ENCODE measurements at regions not wholly inside any gene's neighbourhood (a gene's known extent, or its start where the extent isn't known, plus 50 kb on each side); places are given as distances from the start of the nearest gene placed in this dataset.

DNA sequence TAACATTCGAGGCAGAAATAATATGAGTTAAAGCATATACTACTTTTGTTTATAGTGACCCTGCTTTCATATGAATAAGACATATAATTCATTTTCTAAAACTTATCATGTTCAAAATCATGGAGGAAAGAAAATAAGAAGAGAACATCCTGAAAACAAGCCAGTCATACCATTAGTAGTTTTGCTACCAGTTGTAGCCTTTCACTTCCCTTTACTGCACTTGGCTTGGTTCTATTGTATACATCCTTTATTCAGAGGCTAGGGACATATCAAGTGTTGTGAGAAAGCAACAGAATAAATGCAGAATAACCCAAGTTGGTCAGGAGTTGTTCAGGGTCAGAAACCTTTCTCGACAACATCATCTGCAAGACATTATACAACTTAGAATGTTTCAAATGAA is 598.7 kb downstream of the SOX5 start:
- TF ChIP-seq EZH2 (IDR thresholded peaks at IDR 0.05; ENCODE audit: insufficient read depth, poor library complexity, severe bottlenecking) = no peak
- TF ChIP-seq EZH2phosphoT487 (IDR thresholded peaks at IDR 0.05; ENCODE audit: insufficient read depth, low read depth) = no peak

All from GM23248 (cell line).